Common myeloid progenitor, CD34-positive (primary cell): ENCODE measurements at regions not wholly inside any gene's neighbourhood (a gene's known extent, or its start where the extent isn't known, plus 50 kb on each side); places are given as distances from the start of the nearest gene placed in this dataset.
"Not testable (repeated sequence)": the region's sequence is repeated elsewhere in the genome, so short reads cannot be mapped to it uniquely, and the experiment has no call there.

Source experiments
- CTCF ChIA-PET: fragments of 350-600 bp; sonication (Branson Sonifier 250); formaldehyde crosslinking; loops from one replicate; lab custom pipeline; 2021; ENCODE audit warnings: antibody characterized with exemption; lab: Charles Lee
- POLR2A ChIA-PET: fragments of 350-600 bp; sonication (Branson Sonifier 250); formaldehyde crosslinking; loops from one replicate; lab custom pipeline; 2021; ENCODE audit warnings: antibody characterized with exemption; lab: Charles Lee
- DNase-seq, 3 donors: peaks; one replicate each; pipeline versions ENCODE4 v3.0.0 to v3.0.0-alpha.2; 2013
- H3K27ac ChIP-seq, 2 experiments: 1 replicate in 1 of 2; 2 replicates in 1 of 2; pipeline ENCODE4 v1.7.0; 2013; ENCODE audit warnings: inconsistent platforms in 2 of 2, low read length in 2 of 2, mild to moderate bottlenecking in 2 of 2, low read depth in 1 of 2, moderate library complexity in 1 of 2; ENCODE audit not compliant: severe bottlenecking in 2 of 2, insufficient read depth in 1 of 2, poor library complexity in 1 of 2
- H3K27me3 ChIP-seq, 5 experiments: replicated peaks in 2 of 5; 1 replicate in 3 of 5; 2 replicates in 2 of 5; pipeline versions ENCODE4 v1.6.1 to v1.7.0; 2013; ENCODE audit warnings: low read length in 4 of 5, mild to moderate bottlenecking in 2 of 5, moderate library complexity in 2 of 5, inconsistent platforms in 1 of 5; ENCODE audit not compliant: insufficient read depth in 5 of 5, control insufficient read depth in 4 of 5
- H3K36me3 ChIP-seq, 4 experiments: 1 replicate in 2 of 4; 2 replicates in 2 of 4; pipeline versions ENCODE4 v1.6.1 to v1.7.0; 2013; ENCODE audit warnings: low read length in 3 of 4, control low read depth in 1 of 4, mild to moderate bottlenecking in 1 of 4; ENCODE audit not compliant: control insufficient read depth in 4 of 4, insufficient read depth in 4 of 4
- H3K4me1 ChIP-seq, 4 experiments: 1 replicate in 3 of 4; 2 replicates in 1 of 4; pipeline versions ENCODE4 v1.6.1 to v1.7.1; 2013; ENCODE audit warnings: low read length in 3 of 4, mild to moderate bottlenecking in 3 of 4, control low read depth in 1 of 4, inconsistent platforms in 1 of 4, moderate library complexity in 1 of 4; ENCODE audit not compliant: control insufficient read depth in 4 of 4, insufficient read depth in 4 of 4; ENCODE audit errors: control extremely low read depth in 1 of 4
- H3K4me3 ChIP-seq, 7 experiments: 1 replicate in 4 of 7; 2 replicates in 3 of 7; pipeline versions ENCODE4 v1.5.1 to v1.7.0; 2013; ENCODE audit warnings: mild to moderate bottlenecking in 7 of 7, low read length in 6 of 7, moderate library complexity in 6 of 7, inconsistent platforms in 2 of 7, low read depth in 2 of 7, control low read depth in 1 of 7; ENCODE audit not compliant: insufficient read depth in 4 of 7, control insufficient read depth in 1 of 7; ENCODE audit errors: extremely low read depth in 1 of 7
- H3K9me3 ChIP-seq, 5 experiments: 1 replicate in 4 of 5; 2 replicates in 1 of 5; pipeline versions ENCODE4 v1.6.1 to v1.7.1; 2013; ENCODE audit warnings: low read length in 4 of 5, mild to moderate bottlenecking in 2 of 5, inconsistent platforms in 1 of 5, low read depth in 1 of 5, moderate library complexity in 1 of 5; ENCODE audit not compliant: control insufficient read depth in 4 of 5, insufficient read depth in 2 of 5; ENCODE audit errors: control extremely low read depth in 1 of 5
- WGBS: methylation state at CpG from one replicate; pipeline ENCODE4 v1.1.5; 2013; ENCODE audit not compliant: insufficient coverage; 5-methylcytosine and 5-hydroxymethylcytosine counted together

DNA sequence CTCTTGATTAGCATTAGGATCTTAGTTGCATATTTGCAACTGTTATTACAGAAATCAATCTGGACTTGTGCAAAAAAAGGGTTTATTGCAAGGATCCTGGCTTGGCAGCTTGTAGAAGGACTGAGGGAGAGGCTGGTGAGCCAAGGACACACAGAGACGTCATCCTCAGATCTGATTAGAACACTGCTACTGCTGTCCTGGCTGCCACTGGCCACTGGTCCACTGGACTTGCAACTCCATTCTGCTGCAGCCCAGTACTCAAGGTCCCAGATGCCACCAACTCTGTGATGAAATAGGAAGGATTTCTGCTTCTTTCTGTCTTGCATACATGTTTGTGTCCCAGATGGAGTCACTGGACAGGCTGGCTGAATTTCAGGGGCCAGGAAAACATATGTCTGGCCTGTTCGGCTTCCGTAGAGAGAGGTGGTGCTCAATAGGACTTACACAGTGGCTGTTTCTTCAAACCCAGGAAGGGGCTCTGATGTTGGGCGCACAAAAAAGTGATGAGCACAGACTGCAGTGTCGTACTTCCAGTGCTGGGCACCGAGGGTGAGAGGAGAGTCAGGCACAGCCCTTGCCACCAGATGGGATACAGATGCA lies 68.9 kb upstream of the SH3PXD2B start:
- Histone ChIP-seq H3K4me1 (peaks cover 0 to 3% (median 0%) of the 10 kb centered on the region in 4 experiments), H3K9me3 (peaks cover 0 to 24% (median 3%) of the 10 kb centered on the region in 5 experiments), H3K4me3 (no peak overlapping the region), H3K36me3 (no peaks in the 10 kb centered on the region), H3K27me3 (no peaks in the 10 kb centered on the region), H3K27ac (no peak overlapping the region)
- CTCF ChIA-PET: no interaction called here
- no peak for DNase-seq
- POLR2A ChIA-PET: no interaction called here
- WGBS: 100% methylated on average over 6 of the region's 6 CpGs

- no peaks in the 10 kb centered on the region for H3K4me1 ChIP-seq
- H3K9me3 ChIP-seq: peaks cover 0 to 25% (median 3%) of the 10 kb centered on the region in 5 experiments
- ChIA-PET CTCF (no interaction called here), POLR2A (no interaction called here)
- no peak overlapping the region for H3K27ac ChIP-seq
- no peaks in the 10 kb centered on the region for H3K36me3 ChIP-seq
- no peak overlapping the region for H3K4me3 ChIP-seq
- H3K27me3 ChIP-seq: no peaks in the 10 kb centered on the region
- DNase-seq: no peak
- no CpG with 5 or more reads among the region's 3 CpGs for WGBS
Measured at GRCh38 chr5:172521338-172521932, 67.1 kb upstream of the SH3PXD2B start.

DNA sequence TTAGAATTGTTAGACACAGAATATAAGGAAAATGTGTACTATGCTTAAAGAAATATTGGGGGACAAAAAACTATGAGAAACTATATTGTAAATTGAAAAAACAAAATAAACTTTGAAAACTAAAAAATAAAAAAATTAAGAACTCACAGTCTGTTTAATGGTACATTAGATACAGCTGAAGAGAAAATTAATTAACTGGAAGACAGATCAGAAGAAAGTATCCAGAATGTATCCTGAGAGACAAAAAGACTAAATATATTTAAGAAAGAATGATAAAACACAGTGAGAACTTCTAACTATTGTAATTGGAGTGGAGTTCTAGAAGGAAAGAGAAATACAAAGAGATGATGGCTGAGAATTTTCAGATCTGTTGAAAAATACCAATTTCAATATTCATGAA lies 57.6 kb upstream of the SH3PXD2B start:
- DNase-seq: no peak
- H3K27me3 ChIP-seq: no peaks in the 10 kb centered on the region
- no peaks in the 10 kb centered on the region for H3K4me1 ChIP-seq
- ChIA-PET POLR2A (no interaction called here), CTCF (interaction anchor here (0.8 to 1.2 kb wide), 2 partner anchors 11 to 61 kb away, joined by 3 read pairs; no protein-coding TSS in a partner anchor)
- no peaks in the 10 kb centered on the region for H3K36me3 ChIP-seq
- no peak overlapping the region for H3K4me3 ChIP-seq
- peaks cover 0 to 23% (median 6%) of the 10 kb centered on the region in 5 experiments for H3K9me3 ChIP-seq
- no peak overlapping the region for H3K27ac ChIP-seq

GRCh38 chr5:172509405-172509781 lies 55.1 kb upstream of the SH3PXD2B start:
- Histone ChIP-seq H3K27ac (no peak overlapping the region), H3K4me3 (no peak overlapping the region), H3K27me3 (no peaks in the 10 kb centered on the region), H3K4me1 (no peaks in the 10 kb centered on the region), H3K9me3 (peaks cover 0 to 22% (median 6%) of the 10 kb centered on the region in 5 experiments), H3K36me3 (no peaks in the 10 kb centered on the region)
- 79% methylated on average over 8 of the region's 8 CpGs for WGBS
- POLR2A ChIA-PET: no interaction called here
- DNase-seq: no peak
- CTCF ChIA-PET: interaction anchor here (1.3 kb wide), 1 partner anchor 188 kb away, joined by 3 read pairs; no protein-coding TSS in a partner anchor

GRCh38 chr5:172508471-172509404 lies 54.4 kb upstream of the SH3PXD2B start:
- H3K9me3 ChIP-seq: peaks cover 0 to 21% (median 5%) of the 10 kb centered on the region in 5 experiments
- no peak overlapping the region for H3K27ac ChIP-seq
- ChIA-PET CTCF (interaction anchor here (1.3 kb wide), 1 partner anchor 188 kb away, joined by 3 read pairs; no protein-coding TSS in a partner anchor), POLR2A (no interaction called here)
- no peaks in the 10 kb centered on the region for H3K4me1 ChIP-seq
- no peaks in the 10 kb centered on the region for H3K27me3 ChIP-seq
- no peaks in the 10 kb centered on the region for H3K36me3 ChIP-seq
- DNase-seq: no peak
- no peak overlapping the region for H3K4me3 ChIP-seq
- 94% methylated on average over 8 of the region's 12 CpGs for WGBS

- POLR2A ChIA-PET, H3K36me3 ChIP-seq, CTCF ChIA-PET, H3K27ac ChIP-seq, DNase-seq, H3K4me1 ChIP-seq, H3K27me3 ChIP-seq, H3K4me3 ChIP-seq: not testable (repeated sequence)
- peaks cover 0 to 11% (median 4%) of the 10 kb centered on the region in 5 experiments for H3K9me3 ChIP-seq
- WGBS: 79% methylated on average over 4 of the region's 8 CpGs
Measured at GRCh38 chr5:172507485-172507884, 53.2 kb upstream of the SH3PXD2B start.
